Lung microvascular endothelial cell (primary cell): ENCODE measurements at regions not wholly inside any gene's neighbourhood (a gene's known extent, or its start where the extent isn't known, plus 50 kb on each side); places are given as distances from the start of the nearest gene placed in this dataset.

ENCODE experiments used
- DNase-seq, 2 donors: peaks; one replicate each; pipeline versions ENCODE4 v3.0.0 to v3.0.0-alpha.2; 2010; ENCODE audit warnings: low read depth in 2 of 2

DNA sequence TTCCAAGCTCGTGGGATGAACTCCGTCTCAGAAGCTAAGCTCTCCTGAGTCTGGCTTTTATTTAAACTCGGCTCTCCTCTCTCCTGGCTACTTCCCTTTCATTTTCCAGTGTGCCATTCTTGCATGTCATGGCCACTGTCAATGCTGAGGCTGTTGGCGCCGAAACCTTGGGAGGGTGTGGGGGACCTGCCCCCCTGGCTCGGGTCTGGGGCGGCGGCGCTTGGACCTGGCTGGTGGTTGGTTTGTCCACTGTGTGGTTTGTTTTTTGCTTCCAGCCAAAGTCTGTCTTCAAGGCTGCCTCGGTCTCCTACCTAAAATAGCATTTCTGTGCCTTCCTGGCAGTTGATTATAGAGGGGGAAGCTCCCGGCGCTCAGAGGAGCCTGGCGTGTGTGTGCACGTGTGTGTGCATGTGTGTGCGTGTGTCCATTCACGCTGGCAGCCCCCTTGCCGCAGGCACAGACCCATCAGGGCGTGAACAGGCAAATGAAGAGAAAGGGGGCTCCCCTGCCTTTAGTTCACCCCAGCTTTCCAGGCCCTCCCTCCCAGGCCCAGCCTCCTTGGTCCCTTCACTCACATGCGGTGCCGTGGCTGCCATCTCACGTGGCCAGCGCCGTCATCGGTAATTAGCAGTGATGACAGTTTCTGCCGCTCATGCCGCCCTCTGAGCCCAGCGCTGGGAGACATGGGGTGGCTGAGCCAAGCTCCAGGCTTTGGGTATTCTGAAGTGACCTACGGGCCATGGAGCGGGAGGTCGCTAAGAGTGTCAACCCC lies 179.9 kb downstream of the SEC14L1 start:
- no peak for DNase-seq

- no peak for DNase-seq
Observed at GRCh38 chr17:77321649-77322513, 181.1 kb downstream of the SEC14L1 start.

GRCh38 chr17:77322514-77323412 lies 182.0 kb downstream of the SEC14L1 start:
- peak; percentile 77 to 94 for DNase-seq

GRCh38 chr17:77323413-77324171 lies 182.8 kb downstream of the SEC14L1 start:
- peak in 1 of 2 donors; percentile 51 for DNase-seq

- DNase-seq = no peak
Observed at GRCh38 chr17:77324227-77324626, 183.5 kb downstream of the SEC14L1 start.

DNA sequence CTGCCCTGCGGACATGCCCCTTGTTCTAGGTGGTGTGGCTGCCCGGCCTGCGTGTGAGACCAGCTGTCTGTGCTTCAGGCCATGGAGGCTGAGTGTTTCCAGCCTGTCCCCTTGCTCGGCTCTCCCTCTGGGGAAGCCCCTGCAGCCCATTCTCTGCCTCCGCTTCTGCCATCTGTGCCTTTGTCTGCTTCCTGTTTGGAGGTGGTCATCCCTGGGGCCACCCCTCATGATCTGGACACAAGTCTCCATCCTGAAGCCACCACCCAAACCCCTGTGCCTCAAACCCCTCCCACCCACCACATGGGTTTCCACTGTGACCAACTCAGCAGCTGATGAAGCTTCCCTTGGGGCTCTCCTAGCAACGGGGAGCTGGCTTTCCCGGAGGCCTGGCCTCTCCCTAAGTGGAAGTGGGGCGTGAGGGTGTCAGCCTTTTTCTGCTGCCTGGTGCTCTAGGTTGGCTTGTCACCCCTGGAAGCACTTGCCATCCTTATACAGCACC lies 184.9 kb downstream of the SEC14L1 start:
- DNase-seq = no peak

DNA sequence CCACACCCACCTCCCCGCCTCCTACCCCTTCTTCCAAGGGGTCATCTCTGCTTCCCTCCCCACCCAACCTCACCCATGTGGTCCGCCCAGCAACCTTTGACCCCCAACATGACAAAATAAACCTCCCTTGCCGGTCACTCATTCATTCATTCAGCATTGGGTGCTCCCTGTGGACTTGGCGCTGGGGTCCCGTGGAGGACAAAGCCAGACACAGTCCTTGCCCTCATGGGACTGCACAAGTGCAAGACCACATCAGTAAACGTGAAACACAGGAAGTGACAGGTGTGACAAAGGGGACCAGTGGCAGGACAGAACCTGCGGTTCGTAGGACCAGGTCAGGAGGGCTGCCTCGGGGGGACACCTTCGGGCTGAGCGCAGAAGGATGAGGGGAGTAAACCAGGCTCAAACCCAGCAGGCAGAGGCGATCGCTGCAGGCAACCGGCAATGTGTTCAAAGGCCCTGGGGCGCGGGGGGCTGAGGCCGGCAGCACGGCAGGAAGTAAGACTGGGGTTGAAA lies 185.4 kb downstream of the SEC14L1 start:
- no peak for DNase-seq

DNA sequence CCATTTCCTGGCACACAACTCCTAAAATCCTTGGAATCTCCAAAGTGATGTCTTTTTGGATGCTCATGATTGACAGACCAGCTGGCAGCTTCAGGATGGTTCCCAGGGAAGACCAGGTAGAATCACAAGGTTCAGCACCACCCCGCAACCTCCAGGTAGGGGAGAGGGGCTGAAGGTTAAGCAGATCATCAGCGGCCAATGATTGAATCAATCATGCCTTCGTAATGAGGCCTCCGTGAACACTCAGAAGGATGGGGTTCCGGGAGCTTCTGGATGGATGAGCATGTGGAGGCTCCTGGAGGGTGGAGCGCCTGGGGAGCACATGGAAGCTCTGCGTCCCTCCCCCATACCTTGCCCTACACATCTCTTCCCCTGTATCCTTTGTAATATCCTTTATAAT lies 185.9 kb downstream of the SEC14L1 start:
- DNase-seq = no peak

DNA sequence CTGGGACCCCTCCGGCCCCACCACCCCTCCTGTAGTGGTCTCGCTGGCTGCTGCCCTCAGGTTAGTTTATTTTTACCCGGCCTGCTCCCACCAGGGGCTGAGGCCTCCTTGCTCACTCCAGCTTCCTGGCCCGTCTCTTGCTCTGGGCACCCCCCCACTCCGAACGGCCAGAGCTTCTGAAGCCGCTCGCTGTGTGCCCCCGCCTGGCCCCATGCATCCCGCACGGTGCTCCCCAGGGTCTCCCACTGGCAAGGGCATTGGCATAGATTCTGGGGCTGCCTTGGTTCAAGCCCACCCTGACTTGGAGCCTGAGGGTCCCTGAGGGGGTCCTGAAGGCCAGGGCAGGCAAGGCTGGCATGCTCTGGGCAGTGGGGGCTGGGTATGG lies 186.4 kb downstream of the SEC14L1 start:
- no peak for DNase-seq

DNA sequence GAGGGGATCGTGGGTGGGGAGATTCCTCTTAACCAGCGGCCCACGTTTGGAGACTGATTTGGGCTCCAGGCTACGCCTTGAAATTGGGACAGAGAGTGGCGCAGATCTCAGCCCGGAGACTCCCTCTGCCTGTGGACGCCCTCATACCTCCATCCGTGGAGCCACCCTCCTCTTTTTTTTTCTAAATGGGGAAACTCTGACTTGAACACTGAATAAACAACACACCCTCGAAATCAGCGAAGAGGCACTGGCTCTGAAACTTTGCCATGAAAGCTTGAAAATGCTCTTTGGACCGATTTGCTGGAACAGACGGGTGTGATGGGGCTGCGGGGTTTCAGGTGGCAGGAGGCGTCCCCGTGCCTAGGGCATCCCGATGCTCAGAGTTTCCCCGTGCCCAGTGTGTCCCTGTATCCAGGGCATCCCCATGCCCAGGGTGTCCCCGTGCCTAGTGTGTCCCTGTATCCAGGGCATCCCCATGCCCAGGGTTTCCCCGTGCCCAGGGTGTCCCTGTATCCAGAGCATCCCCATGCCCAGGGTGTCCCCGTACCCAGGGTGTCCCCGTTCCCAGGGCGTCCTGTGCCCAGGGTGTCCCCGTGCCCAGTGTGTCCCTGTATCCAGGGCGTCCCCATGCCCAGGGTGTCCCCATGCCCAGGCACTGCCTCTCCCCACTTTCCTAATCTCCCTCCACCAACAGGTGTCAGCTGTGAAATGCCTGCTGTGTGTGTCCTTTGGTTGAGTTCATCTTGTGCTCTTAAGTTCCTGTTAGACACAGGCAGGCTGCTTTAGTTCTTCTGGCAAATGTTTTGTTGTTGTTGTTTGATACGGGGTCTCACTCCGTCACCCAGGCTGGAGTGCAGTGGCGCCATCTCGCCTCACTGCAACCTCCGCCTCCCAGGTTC lies 187.0 kb downstream of the SEC14L1 start:
- DNase-seq = no peak

- no peak for DNase-seq
Observed at GRCh38 chr17:77328823-77329740, 188.3 kb downstream of the SEC14L1 start.

- DNase-seq = no peak
Observed at GRCh38 chr17:77329741-77330531, 189.2 kb downstream of the SEC14L1 start.

GRCh38 chr17:77330602-77331081 lies 189.9 kb downstream of the SEC14L1 start:
- DNase-seq = no peak

DNA sequence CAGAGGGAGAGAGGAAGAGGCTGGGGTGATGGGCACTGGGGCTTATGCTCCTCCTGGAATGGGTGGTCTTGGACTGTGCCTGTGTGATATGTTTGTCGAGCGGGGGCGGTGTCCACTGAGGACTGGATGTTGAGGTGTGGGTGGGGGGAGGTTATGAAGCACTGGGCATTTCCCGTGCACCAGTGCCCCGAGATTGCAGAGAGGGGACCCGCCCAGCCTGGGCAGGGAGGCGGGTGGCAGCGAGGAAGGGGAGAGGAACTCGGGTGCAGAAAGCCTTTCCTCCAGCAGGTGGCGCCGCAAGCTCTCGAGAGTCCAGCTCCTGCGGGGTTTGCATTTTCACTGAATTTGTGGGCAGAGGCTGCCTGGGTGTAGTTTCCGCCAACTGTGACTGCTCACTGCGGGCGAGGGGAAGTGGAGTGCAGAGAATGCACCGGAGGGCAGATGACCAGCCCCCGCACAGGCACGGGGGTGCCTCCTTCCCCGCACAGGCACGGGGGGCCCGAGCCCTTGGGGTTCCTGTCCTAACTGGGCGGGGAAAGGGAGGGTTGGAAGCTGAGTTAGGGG lies 190.6 kb downstream of the SEC14L1 start:
- peak; percentile 89 to 92 for DNase-seq

DNA sequence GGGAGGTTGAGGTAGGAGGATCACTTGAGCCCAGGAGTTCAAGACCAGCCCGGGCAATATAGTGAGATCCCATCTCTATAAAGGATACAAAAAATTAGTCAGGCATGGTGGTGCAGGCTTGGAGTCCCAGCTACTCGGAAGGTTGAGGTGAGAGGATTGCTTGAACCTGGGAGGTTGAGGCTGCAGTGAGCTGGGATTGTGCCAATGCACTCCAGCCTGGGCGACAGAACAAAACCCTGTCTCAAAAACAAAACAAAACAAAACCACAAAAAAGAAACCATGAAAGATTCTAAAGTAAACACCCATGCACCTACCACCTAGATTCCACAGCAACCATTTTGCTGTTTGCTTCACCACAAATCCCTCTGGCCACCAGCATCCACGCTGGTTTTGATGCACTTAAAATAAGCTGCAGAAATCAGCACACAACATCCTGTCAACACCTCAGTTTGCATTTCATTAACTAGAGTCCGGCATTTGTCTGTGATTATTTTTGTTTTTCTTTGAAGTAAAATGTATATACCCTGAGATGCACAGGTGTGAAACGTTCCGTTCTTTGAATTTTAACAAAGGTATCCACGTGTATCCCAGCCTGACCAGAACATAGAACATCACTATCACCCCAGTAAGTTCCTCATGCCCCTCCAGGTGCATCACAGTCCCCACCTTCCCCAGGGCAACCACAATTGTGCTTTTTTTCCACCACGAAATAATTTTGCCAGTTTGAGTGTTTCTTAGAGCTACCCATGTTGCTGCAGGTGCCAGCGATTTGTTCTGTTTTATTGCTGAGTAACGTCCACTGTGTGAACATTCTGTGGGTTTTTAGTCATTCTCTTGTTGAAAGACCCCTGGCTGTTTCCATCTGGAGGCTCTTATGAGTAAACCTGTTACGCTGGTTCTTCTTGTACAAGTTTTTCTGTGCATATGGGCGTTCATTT lies 191.5 kb downstream of the SEC14L1 start:
- DNase-seq = no peak
